ENCODE measurements at regions not wholly inside any gene's neighbourhood (a gene's known extent, or its start where the extent isn't known, plus 50 kb on each side); places are given as distances from the start of the nearest gene placed in this dataset.

- Histone ChIP-seq H3K9me2 (replicated peaks; ENCODE audit: control insufficient read depth, low read length) (no peaks in the 10 kb centered on the region), H3K4me2 (ENCODE audit: low read length) (no peak overlapping the region), H3K4me3 (ENCODE audit: low read length) (no peak overlapping the region), H3K9me3 (ENCODE audit: control insufficient read depth, insufficient read depth, low read length) (no peaks in the 10 kb centered on the region), H3K27me3 (ENCODE audit: control insufficient read depth, low read length) (no peaks in the 10 kb centered on the region), H4K20me1 (ENCODE audit: control insufficient read depth, insufficient read depth, low read depth, low read length) (no peaks in the 10 kb centered on the region), H3K79me2 (ENCODE audit: control insufficient read depth, low read length) (no peaks in the 10 kb centered on the region), H3K4me1 (ENCODE audit: control insufficient read depth, low read length) (no peaks in the 10 kb centered on the region), H3F3A (ENCODE audit: control insufficient read depth, insufficient read depth) (no peaks in the 10 kb centered on the region), H3K36me3 (ENCODE audit: control insufficient read depth, low read length) (no peaks in the 10 kb centered on the region), H3K27ac (ENCODE audit: low read depth, low read length) (no peak overlapping the region)
- TF ChIP-seq EZH2phosphoT487 (IDR thresholded peaks at IDR 0.05; ENCODE audit: borderline replicate concordance, low read length) (no peak), CTCF (IDR thresholded peaks at IDR 0.05; ENCODE audit: low read depth, low read length, poor library complexity, severe bottlenecking) (no peak)
Observed at GRCh38 chr1:177754603-177755002, 215.3 kb downstream of the SEC16B start.

- no peak overlapping the region for H3K27ac ChIP-seq (ENCODE audit: low read depth, low read length)
- no peak overlapping the region for H3K4me2 ChIP-seq (ENCODE audit: low read length)
- no peaks in the 10 kb centered on the region for H3K79me2 ChIP-seq (ENCODE audit: control insufficient read depth, low read length)
- H4K20me1 ChIP-seq (ENCODE audit: control insufficient read depth, insufficient read depth, low read depth, low read length) = no peaks in the 10 kb centered on the region
- no peak overlapping the region for H3K4me3 ChIP-seq (ENCODE audit: low read length)
- no peaks in the 10 kb centered on the region for H3K4me1 ChIP-seq (ENCODE audit: control insufficient read depth, low read length)
- H3K36me3 ChIP-seq (ENCODE audit: control insufficient read depth, low read length) = no peaks in the 10 kb centered on the region
- no peaks in the 10 kb centered on the region for H3F3A ChIP-seq (ENCODE audit: control insufficient read depth, insufficient read depth)
- H3K9me3 ChIP-seq (ENCODE audit: control insufficient read depth, insufficient read depth, low read length) = no peaks in the 10 kb centered on the region
- no peaks in the 10 kb centered on the region for H3K27me3 ChIP-seq (ENCODE audit: control insufficient read depth, low read length)
- no peaks in the 10 kb centered on the region for H3K9me2 ChIP-seq (replicated peaks; ENCODE audit: control insufficient read depth, low read length)
- no peak for TF ChIP-seq EZH2phosphoT487 (IDR thresholded peaks at IDR 0.05; ENCODE audit: borderline replicate concordance, low read length)
- no peak for TF ChIP-seq CTCF (IDR thresholded peaks at IDR 0.05; ENCODE audit: low read depth, low read length, poor library complexity, severe bottlenecking)
Observed at GRCh38 chr1:177753655-177754054, 216.2 kb downstream of the SEC16B start.

- Histone ChIP-seq H3K9me3 (ENCODE audit: control insufficient read depth, insufficient read depth, low read length) (no peaks in the 10 kb centered on the region), H3K27me3 (ENCODE audit: control insufficient read depth, low read length) (no peaks in the 10 kb centered on the region), H3K4me2 (ENCODE audit: low read length) (no peak overlapping the region), H3K36me3 (ENCODE audit: control insufficient read depth, low read length) (no peaks in the 10 kb centered on the region), H3K9me2 (replicated peaks; ENCODE audit: control insufficient read depth, low read length) (no peaks in the 10 kb centered on the region), H3K4me1 (ENCODE audit: control insufficient read depth, low read length) (no peaks in the 10 kb centered on the region), H3K4me3 (ENCODE audit: low read length) (no peak overlapping the region), H3K79me2 (ENCODE audit: control insufficient read depth, low read length) (no peaks in the 10 kb centered on the region), H3K27ac (ENCODE audit: low read depth, low read length) (no peak overlapping the region), H4K20me1 (ENCODE audit: control insufficient read depth, insufficient read depth, low read depth, low read length) (no peaks in the 10 kb centered on the region), H3F3A (ENCODE audit: control insufficient read depth, insufficient read depth) (no peaks in the 10 kb centered on the region)
- TF ChIP-seq CTCF (IDR thresholded peaks at IDR 0.05; ENCODE audit: low read depth, low read length, poor library complexity, severe bottlenecking) (no peak), EZH2phosphoT487 (IDR thresholded peaks at IDR 0.05; ENCODE audit: borderline replicate concordance, low read length) (no peak)
Observed at GRCh38 chr1:177748080-177748801, 221.6 kb downstream of the SEC16B start.

All from DOHH2 (cell line).